ENCODE measurements at regions not wholly inside any gene's neighbourhood (a gene's known extent, or its start where the extent isn't known, plus 50 kb on each side); places are given as distances from the start of the nearest gene placed in this dataset.
"Not testable (repeated sequence)": the region's sequence is repeated elsewhere in the genome, so short reads cannot be mapped to it uniquely, and the experiment has no call there.

DNA sequence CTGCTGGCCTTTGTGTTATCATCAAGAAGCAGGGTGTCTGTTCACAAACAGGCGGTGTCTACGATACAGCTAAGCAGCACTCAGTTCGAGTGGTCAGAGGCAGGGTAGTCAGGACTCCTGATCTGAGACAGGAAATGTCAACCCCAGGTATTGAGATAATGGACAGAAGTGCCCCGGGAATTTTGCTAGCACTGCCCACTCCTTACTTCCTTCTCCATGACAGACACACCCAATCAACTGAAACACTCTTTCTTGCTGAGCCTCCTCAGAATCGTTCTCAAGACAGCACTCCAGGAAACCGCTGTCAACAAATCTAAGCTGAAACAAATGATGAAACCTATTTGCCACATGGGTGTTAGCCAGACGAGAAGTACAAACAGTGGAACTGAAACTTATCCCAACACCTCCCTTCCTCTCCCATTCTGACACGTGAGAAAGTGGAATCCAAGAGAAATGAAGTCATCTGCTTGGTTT, 109.3 kb downstream of the GTF2IRD2B start:
- DNase-seq (ENCODE audit: low read depth in 2 of 2): not testable (repeated sequence)

DNA sequence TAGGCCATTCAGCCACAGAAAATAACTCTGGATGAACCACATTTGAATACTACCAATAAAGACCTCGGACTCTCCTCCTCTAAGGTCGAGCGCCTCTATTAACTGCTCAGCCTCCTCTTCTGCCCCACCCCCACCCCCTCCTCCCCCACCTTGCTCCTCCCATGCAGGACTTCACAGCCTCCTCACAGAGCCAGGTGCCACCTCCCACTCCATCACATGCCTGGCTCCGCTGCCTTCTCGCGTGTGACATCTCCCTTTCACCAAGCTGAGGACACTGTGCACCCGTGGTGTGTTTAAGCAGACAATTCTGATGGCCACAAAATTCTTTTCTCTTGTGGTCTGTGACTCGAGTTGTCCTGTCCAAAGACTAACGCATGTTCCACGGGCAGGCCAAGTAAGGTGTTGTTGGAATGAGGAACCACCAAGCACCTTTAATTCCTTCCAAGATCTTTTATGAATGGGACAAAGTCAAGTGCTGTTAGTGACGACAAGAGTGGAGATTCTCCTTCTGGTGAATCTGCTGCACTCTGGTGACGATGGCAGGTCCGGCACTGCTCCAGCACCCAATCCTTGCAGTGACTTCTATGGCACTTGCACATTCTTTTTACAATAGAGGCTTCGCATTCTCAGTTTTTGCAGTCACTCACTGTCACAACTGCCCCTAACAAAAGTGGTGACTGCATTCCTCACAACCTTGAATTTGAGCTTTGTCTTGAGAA, 113.1 kb downstream of the GTF2IRD2B start:
- DNase-seq (ENCODE audit: low read depth in 2 of 2): not testable (repeated sequence)

- not testable (repeated sequence) for DNase-seq (ENCODE audit: low read depth in 2 of 2)
Observed at GRCh38 chr7:75215460-75215859, 123.1 kb downstream of the GTF2IRD2B start.

DNA sequence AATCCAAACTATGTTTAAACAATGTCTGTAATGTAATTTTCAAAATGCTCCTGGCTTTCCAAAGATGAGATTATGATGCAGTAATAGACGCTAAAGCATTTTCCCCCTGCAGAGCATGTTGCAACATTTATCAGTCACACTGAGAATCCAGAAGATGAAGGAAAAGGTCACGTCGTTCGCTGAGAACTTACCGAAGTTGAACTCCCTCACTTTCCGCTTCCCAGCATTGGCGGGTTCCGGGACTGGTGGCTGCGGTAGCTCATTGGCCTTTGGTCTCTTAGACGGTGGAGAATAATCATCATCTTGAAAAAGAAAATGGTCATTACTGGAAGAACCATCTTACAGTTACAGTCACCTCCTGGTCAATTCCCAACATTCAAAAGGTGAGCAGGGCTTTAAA, 124.6 kb downstream of the GTF2IRD2B start:
- DNase-seq (ENCODE audit: low read depth in 2 of 2): not testable (repeated sequence)

DNA sequence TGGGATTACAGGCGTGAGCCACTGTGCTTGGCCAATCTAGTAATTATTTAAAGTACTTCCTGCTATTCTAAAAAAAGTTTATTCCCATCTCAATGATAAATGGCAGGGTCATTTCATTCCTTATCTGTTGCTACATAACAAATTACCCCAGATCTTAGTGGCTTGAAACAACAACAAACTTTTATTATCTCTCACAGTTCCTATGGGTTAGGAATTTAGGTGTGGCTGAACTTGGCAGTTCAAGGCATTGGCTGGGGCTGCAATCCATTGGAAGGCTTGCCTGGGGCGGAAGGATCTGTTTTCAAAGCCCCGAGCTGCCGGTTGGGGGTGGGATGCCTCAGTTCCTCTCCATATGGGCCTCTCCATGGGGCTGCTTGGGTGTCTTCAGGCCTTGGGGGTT, 133.7 kb downstream of the GTF2IRD2B start:
- not testable (repeated sequence) for DNase-seq (ENCODE audit: low read depth in 2 of 2)

DNA sequence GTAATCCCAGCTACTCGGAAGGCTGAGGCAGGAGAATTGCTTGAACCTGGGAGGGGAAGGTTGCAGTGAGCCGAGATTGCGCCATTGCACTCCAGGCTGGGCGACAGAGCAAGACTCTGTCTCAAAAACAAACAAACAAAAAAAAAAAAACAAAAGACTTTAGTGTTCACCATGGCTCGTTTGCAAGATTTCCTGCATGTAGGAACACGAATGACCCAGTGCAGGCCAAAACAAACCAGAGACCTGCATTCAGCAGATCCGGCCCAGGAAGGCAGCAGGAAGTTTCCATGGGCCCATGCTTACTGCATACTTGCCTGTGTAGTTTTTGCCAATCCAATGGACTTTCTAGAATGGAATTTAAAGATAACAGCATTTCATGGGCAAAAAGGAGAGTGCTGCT, 137.2 kb downstream of the GTF2IRD2B start:
- DNase-seq (ENCODE audit: low read depth in 2 of 2): not testable (repeated sequence)

GRCh38 chr7:75230558-75230957, 138.2 kb downstream of the GTF2IRD2B start:
- not testable (repeated sequence) for DNase-seq (ENCODE audit: low read depth in 2 of 2)

GRCh38 chr7:75235092-75235826, 142.9 kb downstream of the GTF2IRD2B start:
- not testable (repeated sequence) for DNase-seq (ENCODE audit: low read depth in 2 of 2)

- DNase-seq (ENCODE audit: low read depth in 2 of 2): not testable (repeated sequence)
Observed at GRCh38 chr7:75235827-75236167, 143.4 kb downstream of the GTF2IRD2B start.

DNA sequence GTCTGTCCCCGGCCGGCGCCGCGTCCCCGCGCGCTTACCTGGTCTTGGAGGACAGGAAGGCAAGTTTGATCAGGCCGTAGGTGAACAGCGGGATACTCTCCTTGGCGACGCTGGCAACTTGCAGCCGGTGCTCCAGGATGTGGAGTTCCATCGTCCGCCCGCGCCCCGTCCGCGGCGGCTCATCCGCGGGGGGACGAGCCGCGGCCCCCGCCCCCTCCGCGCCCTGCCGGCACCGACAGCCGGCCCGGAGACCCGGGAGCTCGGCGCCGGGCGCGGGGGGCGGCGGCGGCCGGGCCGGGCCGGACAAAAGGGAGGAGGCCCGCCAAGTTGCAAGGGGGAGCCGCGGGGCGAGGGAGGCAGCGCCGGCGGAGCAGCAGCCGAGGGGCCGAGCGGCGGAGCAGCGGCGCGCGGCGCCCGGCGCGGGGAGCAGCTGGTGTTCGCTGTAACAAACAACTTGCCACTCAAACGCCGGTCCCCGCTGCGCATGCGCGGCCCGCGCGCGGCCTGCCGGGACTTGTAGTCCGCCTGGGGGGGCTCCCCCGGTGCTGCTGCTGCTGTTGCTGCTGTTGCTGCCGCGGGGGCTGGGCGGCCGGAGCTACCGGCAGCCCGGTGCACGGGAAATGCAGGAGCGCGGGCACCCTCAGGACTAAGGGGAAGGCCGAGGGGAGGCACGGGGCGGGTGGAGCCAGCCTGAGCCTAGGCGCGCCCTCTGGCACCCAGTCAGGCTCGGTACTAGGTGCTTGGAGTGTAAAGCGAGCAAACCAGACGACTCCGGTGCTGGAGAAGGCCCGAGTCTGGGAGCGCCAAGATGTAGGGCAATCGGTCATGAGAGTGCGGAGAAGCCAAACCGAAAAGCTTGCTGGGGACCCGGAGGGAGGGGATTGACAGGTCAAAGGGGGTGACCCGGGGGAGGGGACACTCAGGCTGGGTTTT, 145.1 kb downstream of the GTF2IRD2B start:
- DNase-seq (ENCODE audit: low read depth in 2 of 2): peak; percentile 25 to 37

GRCh38 chr7:75238309-75238708, 145.9 kb downstream of the GTF2IRD2B start:
- DNase-seq (ENCODE audit: low read depth in 2 of 2): not testable (repeated sequence)

- not testable (repeated sequence) for DNase-seq (ENCODE audit: low read depth in 2 of 2)
Observed at GRCh38 chr7:75243638-75244037, 151.2 kb downstream of the GTF2IRD2B start.

DNA sequence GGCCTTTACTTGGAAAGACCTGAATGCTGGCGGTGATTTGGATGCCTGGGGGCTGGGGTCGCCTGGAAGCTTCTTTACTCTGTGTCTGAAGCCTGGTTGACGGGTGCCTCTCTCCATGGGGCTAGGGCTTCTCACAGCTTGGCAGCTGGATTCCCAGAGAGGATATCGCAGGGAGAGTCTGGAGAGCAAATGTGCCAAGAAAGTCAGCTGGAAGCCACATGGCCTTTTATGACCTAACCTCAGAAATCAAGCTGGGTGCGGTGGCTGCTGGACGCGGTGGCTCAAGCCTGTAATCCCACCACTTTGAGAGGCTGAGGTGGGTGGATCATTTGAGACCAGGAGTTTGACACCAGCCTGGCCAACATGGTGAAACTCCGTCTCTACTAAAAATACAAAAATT, 147.2 kb upstream of the TRIM73 start:
- DNase-seq (ENCODE audit: low read depth in 2 of 2): not testable (repeated sequence)

DNA sequence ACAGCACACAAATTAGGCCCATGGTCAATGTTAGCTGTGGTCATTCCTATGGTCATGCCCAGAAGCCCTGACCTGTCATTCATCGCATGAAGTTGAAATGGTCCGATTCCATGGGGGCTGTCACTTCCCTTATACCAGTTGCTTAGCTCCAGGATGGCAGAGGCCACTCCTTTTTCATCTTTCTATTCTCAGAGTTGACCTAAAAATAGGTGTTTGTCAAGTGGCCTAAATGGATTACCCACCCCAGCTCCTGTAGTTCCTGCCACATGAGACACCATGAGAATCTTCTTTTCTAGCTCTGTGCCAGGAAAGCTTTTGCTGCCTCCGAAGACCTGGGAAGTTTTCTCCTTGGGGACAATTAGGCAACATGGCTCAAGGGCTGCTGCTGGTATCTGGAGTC, 141.2 kb upstream of the TRIM73 start:
- DNase-seq (ENCODE audit: low read depth in 2 of 2): not testable (repeated sequence)

GRCh38 chr7:75257442-75257841, 138.0 kb upstream of the TRIM73 start:
- not testable (repeated sequence) for DNase-seq (ENCODE audit: low read depth in 2 of 2)

GRCh38 chr7:75259454-75260003, 135.9 kb upstream of the TRIM73 start:
- DNase-seq (ENCODE audit: low read depth in 2 of 2): not testable (repeated sequence)

GRCh38 chr7:75261660-75262059, 133.8 kb upstream of the TRIM73 start:
- DNase-seq (ENCODE audit: low read depth in 2 of 2): not testable (repeated sequence)

DNA sequence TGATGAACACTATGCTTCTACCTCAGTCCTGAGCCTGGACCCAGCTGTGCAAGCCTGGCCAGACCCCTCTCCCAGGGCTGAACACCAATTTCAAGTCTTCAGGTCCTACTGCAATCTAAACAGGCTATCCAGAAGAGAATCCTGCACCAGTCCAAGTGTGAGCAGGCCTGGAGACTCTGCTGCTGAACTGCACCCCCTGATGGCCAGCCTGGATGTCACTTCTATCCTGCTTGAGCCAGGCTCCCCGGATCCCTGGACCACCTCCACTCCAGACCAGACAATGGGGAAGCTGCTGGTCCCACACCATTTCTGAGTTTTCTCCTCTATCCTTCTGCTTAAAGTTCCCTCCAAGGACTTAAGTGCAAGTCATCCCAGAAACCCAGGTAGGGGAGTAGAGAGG, 127.3 kb upstream of the TRIM73 start:
- DNase-seq (ENCODE audit: low read depth in 2 of 2): not testable (repeated sequence)

- not testable (repeated sequence) for DNase-seq (ENCODE audit: low read depth in 2 of 2)
Observed at GRCh38 chr7:75269159-75269558, 126.3 kb upstream of the TRIM73 start.

DNA sequence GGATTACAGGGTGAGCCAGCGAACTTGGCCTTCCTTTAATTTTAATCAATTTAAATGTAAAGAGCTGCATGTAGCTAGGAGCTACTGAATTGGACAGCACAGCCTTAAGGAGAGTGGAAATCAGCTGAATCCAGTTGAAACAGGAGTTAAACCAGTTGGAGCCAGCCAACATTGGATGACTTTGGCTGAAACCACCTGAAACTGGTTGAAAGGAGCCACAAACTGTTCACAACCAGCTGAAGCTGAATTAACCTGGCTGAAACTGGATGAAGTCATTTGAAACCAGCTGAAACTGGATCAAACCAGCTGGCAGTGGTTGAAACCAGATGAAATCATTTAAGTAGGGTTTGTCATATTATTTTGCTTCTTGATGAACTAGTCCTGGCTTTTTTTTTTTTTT, 121.3 kb upstream of the TRIM73 start:
- not testable (repeated sequence) for DNase-seq (ENCODE audit: low read depth in 2 of 2)

Measured in activated CD4-positive, alpha-beta T cell treated with anti-CD3 and anti-CD28 coated beads for 24 hours (primary cell).